Posterior cingulate gyrus (tissue), 11 donors: ENCODE measurements at regions not wholly inside any gene's neighbourhood (a gene's known extent, or its start where the extent isn't known, plus 50 kb on each side); places are given as distances from the start of the nearest gene placed in this dataset.

Experiments used
- DNase-seq, 10 donors: peaks; one replicate each; pipeline versions ENCODE4 v3.0.0 to v3.0.0-alpha.2; 2020 to 2021; ENCODE audit warnings: mixed read lengths in 3 of 10
- intact Hi-C: fragments of 100-400 bp; cut with DNase I; formaldehyde crosslinking; loops from one replicate; pipeline ENCODE4 v1.15.1; 2023

DNA sequence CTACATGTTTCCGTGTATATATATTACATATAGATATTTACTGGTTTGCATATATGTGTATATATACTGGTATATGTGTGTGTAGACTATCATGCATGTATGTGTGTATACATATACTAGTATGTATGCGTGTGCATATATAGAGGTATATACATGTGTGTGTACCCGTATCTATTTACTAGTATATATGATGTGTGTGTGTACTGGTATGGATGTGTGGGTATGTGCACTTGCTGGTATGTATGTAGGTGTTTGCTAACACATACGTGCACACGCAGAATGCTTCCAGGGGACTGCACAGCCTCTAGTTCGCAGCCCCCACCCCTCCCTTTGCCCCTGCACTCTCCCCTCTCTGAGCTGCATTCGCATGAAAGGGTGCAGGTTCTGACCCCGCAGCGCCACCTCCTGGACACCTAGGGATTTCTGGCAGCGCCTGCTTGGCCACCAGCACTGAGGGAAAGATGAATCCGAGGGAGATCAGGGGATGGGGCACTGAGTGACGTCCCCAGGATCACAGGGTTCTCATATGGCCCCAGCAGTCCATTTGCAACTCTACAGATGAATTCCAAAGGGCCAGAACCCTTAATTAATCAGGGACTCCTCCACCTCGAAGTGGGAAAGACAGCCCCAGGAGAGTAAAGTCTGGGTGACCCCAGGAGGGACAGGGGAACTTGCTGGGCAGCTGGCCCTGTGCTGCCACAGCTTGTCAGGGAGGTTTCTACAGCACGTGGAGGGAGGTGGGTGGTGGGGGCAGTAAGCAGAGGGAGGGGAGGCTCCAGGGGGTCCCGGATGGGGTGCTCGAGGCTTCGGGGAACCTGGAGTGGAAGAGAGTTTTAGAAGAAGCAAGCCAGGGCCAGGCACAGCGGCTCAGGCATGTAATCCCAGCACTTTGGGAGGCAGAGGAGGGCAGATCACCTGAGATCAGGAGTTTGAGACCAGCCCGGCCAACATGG lies 66.8 kb upstream of the ASAP2 start:
- intact Hi-C loops, result loop anchor here (1.0 to 10.0 kb wide), 5 partner anchors 65 to 335 kb away; partner anchors contain the start of genes ASAP2, CPSF3, IAH1 and ITGB1BP1
- peak; percentile 63 to 97 (median 86) for DNase-seq

DNA sequence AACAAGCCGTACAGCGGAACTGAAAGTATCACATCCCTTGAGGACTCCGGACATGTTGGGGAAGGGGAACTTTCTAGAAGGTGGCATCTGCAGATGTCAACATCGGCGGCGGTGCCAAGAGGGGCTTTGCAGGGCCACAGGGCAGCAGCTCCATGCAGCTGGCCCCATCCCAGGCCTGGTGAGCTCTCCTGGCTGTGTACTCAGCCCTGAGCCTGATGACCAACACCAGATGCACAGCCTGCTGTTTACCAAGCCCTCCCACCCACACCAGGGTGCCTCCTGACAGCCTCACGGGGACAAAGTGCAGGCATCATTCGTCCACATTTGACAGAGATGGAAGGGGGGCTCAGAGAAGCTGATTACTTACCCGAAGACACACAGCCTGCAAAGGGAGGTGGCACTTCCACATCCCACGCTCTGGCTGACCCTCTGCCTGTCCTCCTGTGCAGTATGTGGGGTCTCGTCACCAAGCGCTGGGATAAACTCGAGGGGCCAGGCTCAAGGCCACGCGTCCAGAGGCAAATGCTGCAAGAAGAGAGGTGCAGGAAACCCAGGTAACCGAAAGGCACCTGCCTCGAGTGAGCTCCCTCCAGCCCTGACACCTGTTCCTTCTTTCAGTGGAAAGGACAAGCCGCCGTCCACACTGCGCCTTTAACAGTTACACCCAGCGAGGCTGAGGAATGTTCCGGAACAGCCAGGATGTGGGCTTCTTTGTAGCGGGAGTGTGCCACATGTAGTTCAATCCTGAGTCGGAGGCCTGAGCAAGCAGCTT lies 69.0 kb upstream of the ASAP2 start:
- intact Hi-C loops, result loop anchor here (5.0 kb wide), 1 partner anchor 130 kb away; no protein-coding TSS in a partner anchor
- DNase-seq, result no peak

DNA sequence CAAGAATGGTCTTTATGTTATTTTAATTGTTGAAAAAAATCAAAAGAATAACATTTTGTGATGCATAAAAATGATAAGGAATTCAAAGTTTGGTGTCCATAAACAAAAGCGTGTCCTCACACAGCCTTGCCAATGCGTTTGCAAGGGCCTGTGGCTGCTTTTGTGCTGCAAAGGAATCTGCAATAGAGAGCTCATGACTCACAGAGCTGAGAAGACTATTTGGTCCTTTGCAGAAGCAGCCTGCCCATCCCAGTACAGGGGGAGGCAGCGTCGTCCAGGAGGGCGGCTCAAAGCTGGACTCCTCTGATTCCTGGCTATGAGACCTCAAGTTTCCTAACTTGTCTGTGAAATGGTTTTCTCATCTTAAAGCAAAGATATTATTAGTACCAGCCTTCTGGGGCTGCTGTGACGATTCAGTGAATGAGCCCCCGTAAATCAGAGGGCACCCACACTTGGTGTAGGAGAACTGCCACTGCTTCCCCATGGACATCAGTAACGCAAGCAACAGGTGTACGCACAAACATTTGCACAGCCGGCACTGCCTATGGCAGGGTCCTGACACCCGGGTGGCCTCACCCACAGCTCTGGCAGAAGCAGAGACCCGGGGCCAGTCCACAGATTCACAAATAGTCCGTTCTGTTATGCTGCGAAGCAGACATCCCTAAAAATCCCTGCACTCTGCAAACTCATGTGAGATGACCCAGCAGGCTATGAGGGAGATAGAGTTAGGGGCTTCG lies 70.6 kb upstream of the ASAP2 start:
- intact Hi-C loops, result loop anchor here (5.0 kb wide), 1 partner anchor 129 kb away; no protein-coding TSS in a partner anchor
- DNase-seq, result peak in 1 of 10 donors; percentile 25

- intact Hi-C loops, result no loop called here
- peak in 1 of 10 donors; percentile 52 for DNase-seq
These were observed 79.3 kb upstream of the ASAP2 start for GRCh38 chr2:9127316-9127715.

- intact Hi-C loops, result no loop called here
- no peak for DNase-seq
These were observed 80.1 kb upstream of the ASAP2 start for GRCh38 chr2:9126540-9126939.

- intact Hi-C loops, result no loop called here
- peak in 1 of 10 donors; percentile 72 for DNase-seq
These were observed 82.3 kb upstream of the ASAP2 start for GRCh38 chr2:9124231-9124741.

- intact Hi-C loops, result no loop called here
- peak in 1 of 10 donors; percentile 11 for DNase-seq
These were observed 83.5 kb upstream of the ASAP2 start for GRCh38 chr2:9123069-9123468.

GRCh38 chr2:9122367-9122766 lies 84.2 kb upstream of the ASAP2 start:
- intact Hi-C loops, result no loop called here
- peak in 1 of 10 donors; percentile 33 for DNase-seq

DNA sequence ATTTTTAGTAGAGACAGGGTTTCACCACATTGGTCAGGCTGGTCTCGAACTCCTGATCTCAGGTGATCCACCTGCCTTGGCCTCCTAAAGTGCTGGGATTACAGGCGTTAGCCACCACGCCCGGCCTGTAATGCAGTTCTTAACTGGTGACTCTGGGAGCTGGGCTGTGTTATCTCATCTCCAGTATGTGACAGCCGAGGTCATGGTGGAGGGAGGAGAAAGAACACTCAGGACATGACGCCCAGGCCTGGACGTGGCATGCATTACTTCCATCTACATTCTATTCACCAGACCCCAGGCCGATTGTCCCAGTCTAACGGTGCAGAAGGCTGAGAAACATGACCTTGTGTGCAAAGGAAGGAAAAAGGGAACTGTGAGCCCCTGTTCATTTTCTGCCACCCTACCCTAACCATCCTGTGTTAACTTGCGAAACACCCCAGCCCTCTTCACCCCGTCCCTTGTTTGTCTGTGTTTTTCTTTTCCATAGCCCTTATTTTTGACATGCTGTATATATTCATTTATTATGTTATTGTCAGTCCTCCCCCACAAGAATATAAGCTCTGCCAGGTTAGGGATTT lies 88.1 kb upstream of the ASAP2 start:
- DNase-seq, result peak in 1 of 10 donors; percentile 45
- intact Hi-C loops, result no loop called here

DNA sequence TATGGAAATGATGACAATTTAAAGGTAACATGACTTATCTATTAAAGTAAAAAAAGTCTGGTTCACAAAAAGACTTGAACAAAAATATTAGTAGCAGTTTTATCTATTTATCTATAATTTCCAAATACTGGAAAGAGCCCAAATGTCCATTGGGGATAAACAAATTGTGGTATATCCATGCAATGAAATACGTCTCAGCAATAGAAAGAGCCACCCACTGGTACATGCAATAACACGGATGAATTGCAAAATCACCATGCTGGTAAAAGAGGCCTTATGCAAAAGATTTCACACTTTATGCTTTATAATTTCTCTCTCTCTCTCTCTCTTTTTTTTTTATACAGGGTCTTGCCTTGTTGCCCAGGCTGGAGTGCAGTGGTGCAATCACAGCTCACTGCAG lies 91.4 kb upstream of the ASAP2 start:
- no peak for DNase-seq
- intact Hi-C loops, result no loop called here

GRCh38 chr2:9114458-9114857 lies 92.2 kb upstream of the ASAP2 start:
- intact Hi-C loops, result loop anchor here (1.0 kb wide), 1 partner anchor 20 kb away; no protein-coding TSS in a partner anchor

GRCh38 chr2:9113916-9114315 lies 92.7 kb upstream of the ASAP2 start:
- intact Hi-C loops, result loop anchor here (1.0 kb wide), 1 partner anchor 20 kb away; no protein-coding TSS in a partner anchor
- DNase-seq, result no peak

More at GRCh38 chr2:9114458-9114857, 92.2 kb upstream of the ASAP2 start:
- no peak for DNase-seq

GRCh38 chr2:9113262-9113661 lies 93.3 kb upstream of the ASAP2 start:
- intact Hi-C loops, result no loop called here
- DNase-seq, result no peak

GRCh38 chr2:9112079-9112721 lies 94.4 kb upstream of the ASAP2 start:
- DNase-seq, result peak in 9 of 10 donors; percentile 34 to 94 (median 69)
- intact Hi-C loops, result no loop called here

DNA sequence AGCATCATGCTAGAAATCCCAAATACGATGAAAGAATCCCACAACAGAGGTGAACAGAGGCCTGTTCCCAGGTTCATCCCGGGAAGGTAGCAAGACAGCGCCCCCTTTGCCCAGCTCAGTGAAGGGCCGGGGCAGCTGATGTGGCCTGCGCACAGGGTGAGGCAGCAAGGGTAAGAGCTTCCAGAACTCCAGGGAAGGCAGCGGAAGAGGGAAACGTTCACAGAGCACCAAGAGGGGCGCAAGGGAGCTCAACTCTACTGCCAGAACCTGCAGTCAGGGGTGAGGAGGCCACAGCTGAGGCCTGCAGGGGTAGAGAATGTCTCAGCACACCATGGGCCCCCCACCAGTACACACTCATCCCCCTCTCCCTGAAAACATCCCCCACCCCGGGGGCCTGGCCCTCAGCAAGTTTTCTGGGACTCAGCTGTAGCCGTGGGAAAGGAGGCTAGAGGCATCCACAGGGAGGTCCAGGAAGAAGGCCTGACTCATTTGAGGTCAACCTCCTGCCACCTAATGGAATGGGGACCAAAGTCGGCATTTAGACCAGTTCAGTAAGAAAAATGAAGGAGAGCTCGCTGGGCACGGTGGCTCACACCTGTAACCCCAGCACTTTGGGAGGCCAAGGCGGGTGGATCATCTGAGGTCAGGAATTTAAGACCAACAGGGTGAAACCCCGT lies 95.6 kb upstream of the ASAP2 start:
- DNase-seq, result no peak
- intact Hi-C loops, result no loop called here

DNA sequence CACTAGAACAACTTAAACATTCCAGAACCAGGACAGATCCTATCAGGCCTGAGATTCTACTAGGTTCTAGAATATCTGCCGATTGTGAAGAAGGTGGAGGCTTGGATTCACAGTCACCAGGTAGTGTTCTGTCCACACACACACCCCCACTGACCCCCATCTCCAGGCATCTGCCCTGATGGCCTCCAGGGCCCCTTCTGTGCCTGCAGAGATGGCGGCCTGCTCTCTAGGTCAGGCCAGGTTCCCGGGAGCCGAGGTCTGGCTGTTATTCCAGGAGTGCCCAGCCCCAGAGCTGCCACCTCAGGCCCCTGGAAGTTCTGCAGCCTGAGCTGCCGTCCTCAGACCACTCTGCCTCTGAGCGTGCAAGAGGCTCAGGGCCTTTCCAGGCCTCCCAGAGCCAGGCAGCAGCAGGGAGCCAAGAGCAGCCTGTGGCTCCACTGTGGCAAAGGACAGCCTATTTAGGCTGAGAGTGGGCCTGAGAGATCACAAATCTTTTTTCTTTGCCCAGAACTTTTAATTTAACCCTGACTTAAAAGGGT lies 96.2 kb upstream of the ASAP2 start:
- intact Hi-C loops, result no loop called here
- DNase-seq, result no peak

- no peak for DNase-seq
- intact Hi-C loops, result no loop called here
These were observed 96.7 kb upstream of the ASAP2 start for GRCh38 chr2:9109871-9110270.

DNA sequence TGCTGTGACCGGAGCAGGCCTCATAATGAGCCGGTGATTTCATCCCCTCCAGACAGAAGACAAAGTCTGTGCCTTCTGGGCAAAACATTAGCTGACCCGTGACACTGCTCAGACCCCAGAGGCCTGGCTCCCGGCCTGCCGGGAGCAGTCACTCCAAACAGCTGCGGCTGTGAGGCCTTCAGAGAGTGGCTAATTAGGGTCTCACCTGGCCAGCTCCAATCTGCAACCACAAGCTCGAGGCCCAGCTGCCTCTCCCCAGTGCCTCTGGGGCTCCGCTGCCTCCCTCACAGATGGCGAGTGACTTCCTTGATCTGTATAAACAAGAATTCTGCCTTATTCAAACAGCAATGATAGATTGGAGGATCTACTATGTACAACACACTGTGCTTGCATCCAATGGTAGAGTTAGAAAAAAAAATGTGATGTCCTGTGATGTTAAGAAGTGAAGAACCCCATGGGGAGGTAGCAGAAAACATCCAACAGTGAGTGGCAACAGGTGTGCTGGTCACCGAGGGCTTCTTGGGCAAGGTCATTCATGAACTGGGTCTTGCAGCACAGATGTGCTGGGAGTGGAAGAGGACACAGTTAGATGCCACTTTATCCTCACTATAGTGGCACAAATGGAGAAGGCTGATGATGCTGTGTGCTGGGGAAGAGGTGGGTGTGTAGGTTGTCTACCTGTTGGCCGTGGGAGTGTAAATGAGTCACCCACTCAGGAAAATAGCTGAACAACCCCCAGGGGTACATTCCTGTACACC lies 98.2 kb upstream of the ASAP2 start:
- no peak for DNase-seq
- intact Hi-C loops, result no loop called here
